ENCODE measurements at regions not wholly inside any gene's neighbourhood (a gene's known extent, or its start where the extent isn't known, plus 50 kb on each side); places are given as distances from the start of the nearest gene placed in this dataset.

DNA sequence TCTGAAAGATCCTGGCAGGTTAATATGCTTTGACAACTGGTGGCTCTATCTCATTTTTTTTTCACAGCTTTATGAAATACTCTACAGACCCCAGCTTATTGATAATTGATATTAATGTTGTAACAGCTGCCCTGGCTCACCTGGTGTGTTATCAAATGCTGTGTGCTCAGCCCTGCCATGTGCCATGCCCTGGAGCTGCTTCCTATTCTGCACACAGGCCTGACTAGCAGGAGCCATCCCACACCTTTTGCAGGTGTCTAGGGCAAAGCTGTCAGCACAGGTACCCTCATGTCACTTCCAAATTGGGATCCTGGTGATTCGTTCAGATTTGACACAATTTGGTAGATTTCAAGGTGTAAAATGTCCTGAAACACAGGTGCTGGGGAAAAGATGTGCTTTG lies 254.6 kb upstream of the MAN1A1 start:
- no peak overlapping the region for H2BK120ac ChIP-seq (ENCODE audit: low read depth, low read length)
- no CpG with 5 or more reads among the region's 1 CpG for WGBS (ENCODE audit: extremely low coverage, insufficient coverage, low lambda C conversion rate)
- no peak overlapping the region for H3K4me2 ChIP-seq (ENCODE audit: low read length)
- no peak overlapping the region for H3K56ac ChIP-seq (ENCODE audit: low read length)
- H3K4me1 ChIP-seq (ENCODE audit: control insufficient read depth, low read depth, low read length), result no peaks in the 10 kb centered on the region
- no peaks in the 10 kb centered on the region for H3K27me3 ChIP-seq (ENCODE audit: insufficient read depth, low read length, poor library complexity)
- H2BK5ac ChIP-seq (ENCODE audit: low read length), result no peak overlapping the region
- H3K4me3 ChIP-seq (ENCODE audit: low read length), result no peak overlapping the region
- no peak for DNase-seq
- H2AK5ac ChIP-seq (ENCODE audit: low read length), result no peak overlapping the region
- no peak overlapping the region for H4K5ac ChIP-seq (ENCODE audit: low read length)
- H3K79me1 ChIP-seq (ENCODE audit: low read length), result no peaks in the 10 kb centered on the region
- no peak overlapping the region for H2BK15ac ChIP-seq (replicated peaks; ENCODE audit: low read depth)
- H3K9ac ChIP-seq (ENCODE audit: low read length), result no peak overlapping the region
- H3K23ac ChIP-seq (ENCODE audit: low read length), result no peak overlapping the region
- H3K4ac ChIP-seq (ENCODE audit: low read depth, low read length), result no peak overlapping the region
- no peak overlapping the region for H3K27ac ChIP-seq (ENCODE audit: low read depth, low read length)
- H3K18ac ChIP-seq (ENCODE audit: low read length), result no peak overlapping the region
- no peaks in the 10 kb centered on the region for H3K36me3 ChIP-seq (ENCODE audit: control insufficient read depth, insufficient read depth, low read length)
- no peaks in the 10 kb centered on the region for H3K79me2 ChIP-seq (ENCODE audit: control insufficient read depth, insufficient read depth, low read length)
- no peak overlapping the region for H4K8ac ChIP-seq (ENCODE audit: low read depth, low read length)

- Histone ChIP-seq H3K79me1 (ENCODE audit: low read length) (no peaks in the 10 kb centered on the region), H3K27ac (ENCODE audit: low read depth, low read length) (no peak overlapping the region), H2BK5ac (ENCODE audit: low read length) (no peak overlapping the region), H3K79me2 (ENCODE audit: control insufficient read depth, insufficient read depth, low read length) (no peaks in the 10 kb centered on the region), H3K27me3 (ENCODE audit: insufficient read depth, low read length, poor library complexity) (no peaks in the 10 kb centered on the region), H4K8ac (ENCODE audit: low read depth, low read length) (no peak overlapping the region), H2BK120ac (ENCODE audit: low read depth, low read length) (no peak overlapping the region), H3K4me2 (ENCODE audit: low read length) (no peak overlapping the region), H3K36me3 (ENCODE audit: control insufficient read depth, insufficient read depth, low read length) (no peaks in the 10 kb centered on the region), H3K4me3 (ENCODE audit: low read length) (no peak overlapping the region), H3K18ac (ENCODE audit: low read length) (no peak overlapping the region), H2AK5ac (ENCODE audit: low read length) (no peak overlapping the region), H2BK15ac (replicated peaks; ENCODE audit: low read depth) (no peak overlapping the region), H3K56ac (ENCODE audit: low read length) (no peak overlapping the region), H3K4ac (ENCODE audit: low read depth, low read length) (no peak overlapping the region), H3K9ac (ENCODE audit: low read length) (no peak overlapping the region), H3K23ac (ENCODE audit: low read length) (no peak overlapping the region), H3K4me1 (ENCODE audit: control insufficient read depth, low read depth, low read length) (no peaks in the 10 kb centered on the region), H4K5ac (ENCODE audit: low read length) (no peak overlapping the region)
- WGBS (ENCODE audit: extremely low coverage, insufficient coverage, low lambda C conversion rate), result no CpG with 5 or more reads among the region's 5 CpGs
- no peak for DNase-seq
Observed at GRCh38 chr6:119603501-119603900, 253.9 kb upstream of the MAN1A1 start.

DNA sequence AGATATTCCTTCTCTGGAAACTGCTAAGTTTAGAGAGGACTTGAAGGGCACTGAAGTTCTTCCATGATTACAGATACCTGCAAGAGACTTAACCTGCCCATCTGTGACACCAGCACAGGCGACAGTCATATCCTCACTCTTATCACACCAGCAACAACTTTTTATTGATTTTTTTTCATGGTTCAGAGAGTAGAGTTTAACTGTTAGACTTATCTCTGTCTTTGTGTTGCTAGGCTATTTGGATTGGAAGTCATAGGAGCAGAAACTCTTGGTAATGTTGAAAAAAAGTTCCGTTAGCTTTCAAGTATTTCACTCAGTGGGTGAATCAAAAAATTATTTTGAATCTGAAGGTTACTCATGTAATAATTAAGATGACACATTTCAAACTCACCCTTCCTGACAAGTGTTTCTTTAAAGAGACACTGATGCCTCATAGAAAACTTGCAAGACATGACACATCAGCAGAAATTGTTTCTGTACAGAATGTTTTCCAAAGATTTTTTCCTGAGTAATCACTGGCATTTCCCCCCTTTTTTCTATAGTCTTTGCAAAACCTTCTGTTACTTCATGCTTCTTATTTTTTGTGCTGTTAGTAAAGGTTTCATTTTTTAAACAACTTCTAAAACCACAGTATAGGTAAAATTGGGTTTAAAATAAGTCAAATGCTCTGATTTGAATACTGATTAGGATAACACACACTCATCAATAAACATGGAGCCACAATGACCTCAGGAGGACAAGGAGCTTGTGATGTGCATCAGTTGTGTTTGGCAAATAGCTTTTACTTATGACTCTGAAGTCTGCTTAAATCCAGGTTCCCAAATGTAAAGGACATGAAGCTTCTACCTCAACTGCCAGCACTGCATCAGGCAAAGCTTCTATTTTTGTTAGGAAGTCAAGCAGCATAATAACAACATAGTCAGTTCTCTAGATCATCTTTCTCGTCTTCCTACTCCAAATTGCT lies 252.9 kb upstream of the MAN1A1 start:
- Histone ChIP-seq H3K27ac (ENCODE audit: low read depth, low read length) (no peak overlapping the region), H2BK120ac (ENCODE audit: low read depth, low read length) (no peak overlapping the region), H2AK5ac (ENCODE audit: low read length) (no peak overlapping the region), H3K4me1 (ENCODE audit: control insufficient read depth, low read depth, low read length) (no peaks in the 10 kb centered on the region), H3K4ac (ENCODE audit: low read depth, low read length) (no peak overlapping the region), H3K27me3 (ENCODE audit: insufficient read depth, low read length, poor library complexity) (no peaks in the 10 kb centered on the region), H2BK15ac (replicated peaks; ENCODE audit: low read depth) (no peak overlapping the region), H3K56ac (ENCODE audit: low read length) (no peak overlapping the region), H3K4me2 (ENCODE audit: low read length) (no peak overlapping the region), H3K79me1 (ENCODE audit: low read length) (no peaks in the 10 kb centered on the region), H3K4me3 (ENCODE audit: low read length) (no peak overlapping the region), H4K8ac (ENCODE audit: low read depth, low read length) (no peak overlapping the region), H2BK5ac (ENCODE audit: low read length) (no peak overlapping the region), H3K79me2 (ENCODE audit: control insufficient read depth, insufficient read depth, low read length) (no peaks in the 10 kb centered on the region), H3K9ac (ENCODE audit: low read length) (no peak overlapping the region), H3K18ac (ENCODE audit: low read length) (no peak overlapping the region), H3K36me3 (ENCODE audit: control insufficient read depth, insufficient read depth, low read length) (no peaks in the 10 kb centered on the region), H3K23ac (ENCODE audit: low read length) (no peak overlapping the region), H4K5ac (ENCODE audit: low read length) (no peak overlapping the region)
- WGBS (ENCODE audit: extremely low coverage, insufficient coverage, low lambda C conversion rate), result no CpG with 5 or more reads among the region's 3 CpGs
- no peak for DNase-seq

DNA sequence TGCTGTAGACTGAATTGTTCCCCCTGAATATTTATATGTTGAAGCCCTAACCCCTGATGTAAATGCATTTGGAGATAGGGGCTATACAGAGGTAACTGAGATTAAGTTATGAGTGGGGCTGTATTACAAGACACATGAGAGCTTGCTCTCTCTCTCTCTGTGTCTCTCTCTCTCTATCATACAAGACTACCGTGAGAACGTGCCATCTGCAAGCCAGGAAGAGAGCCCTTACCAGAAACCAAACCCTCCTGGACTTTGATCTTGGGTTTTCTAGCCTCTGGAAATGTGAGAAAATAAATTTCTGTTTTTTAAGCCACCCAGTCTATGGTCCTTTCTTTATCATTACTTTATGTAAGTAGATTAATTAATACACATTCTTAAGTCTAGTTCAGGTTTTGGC lies 249.3 kb upstream of the MAN1A1 start:
- no peaks in the 10 kb centered on the region for H3K79me2 ChIP-seq (ENCODE audit: control insufficient read depth, insufficient read depth, low read length)
- H3K27me3 ChIP-seq (ENCODE audit: insufficient read depth, low read length, poor library complexity), result no peaks in the 10 kb centered on the region
- no peak overlapping the region for H3K18ac ChIP-seq (ENCODE audit: low read length)
- no peak overlapping the region for H2BK5ac ChIP-seq (ENCODE audit: low read length)
- H3K4ac ChIP-seq (ENCODE audit: low read depth, low read length), result no peak overlapping the region
- no CpG with 5 or more reads among the region's 2 CpGs for WGBS (ENCODE audit: extremely low coverage, insufficient coverage, low lambda C conversion rate)
- no peak overlapping the region for H3K56ac ChIP-seq (ENCODE audit: low read length)
- no peak overlapping the region for H2BK120ac ChIP-seq (ENCODE audit: low read depth, low read length)
- H4K8ac ChIP-seq (ENCODE audit: low read depth, low read length), result no peak overlapping the region
- no peaks in the 10 kb centered on the region for H3K79me1 ChIP-seq (ENCODE audit: low read length)
- H3K4me3 ChIP-seq (ENCODE audit: low read length), result no peak overlapping the region
- H3K36me3 ChIP-seq (ENCODE audit: control insufficient read depth, insufficient read depth, low read length), result no peaks in the 10 kb centered on the region
- no peaks in the 10 kb centered on the region for H3K4me1 ChIP-seq (ENCODE audit: control insufficient read depth, low read depth, low read length)
- no peak overlapping the region for H2BK15ac ChIP-seq (replicated peaks; ENCODE audit: low read depth)
- H2AK5ac ChIP-seq (ENCODE audit: low read length), result no peak overlapping the region
- H3K27ac ChIP-seq (ENCODE audit: low read depth, low read length), result no peak overlapping the region
- H3K9ac ChIP-seq (ENCODE audit: low read length), result no peak overlapping the region
- H4K5ac ChIP-seq (ENCODE audit: low read length), result no peak overlapping the region
- H3K23ac ChIP-seq (ENCODE audit: low read length), result no peak overlapping the region
- no peak for DNase-seq
- H3K4me2 ChIP-seq (ENCODE audit: low read length), result no peak overlapping the region

- H2BK15ac ChIP-seq (replicated peaks; ENCODE audit: low read depth), result no peak overlapping the region
- no peak overlapping the region for H2BK5ac ChIP-seq (ENCODE audit: low read length)
Observed at GRCh38 chr6:119594907-119595306, 245.3 kb upstream of the MAN1A1 start.

DNA sequence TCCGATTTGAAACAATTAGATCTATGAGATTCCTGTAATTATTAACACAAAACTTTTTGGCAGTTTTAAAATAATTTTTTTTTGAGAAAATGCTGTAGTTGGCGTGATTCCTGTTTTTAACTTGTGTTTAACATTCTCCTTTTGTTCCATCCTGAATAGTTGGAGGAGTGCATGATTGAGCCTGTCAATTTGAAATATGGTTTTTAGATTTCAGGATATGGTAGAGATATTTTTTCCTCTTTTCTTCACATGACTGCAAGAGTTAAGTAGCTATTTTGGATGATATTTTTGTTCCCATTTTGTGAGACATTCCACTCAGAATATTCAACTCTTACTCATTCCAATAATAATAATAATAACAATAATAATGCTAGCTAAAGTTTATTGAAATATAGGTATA lies 241.7 kb upstream of the MAN1A1 start:
- no peak overlapping the region for H3K23ac ChIP-seq (ENCODE audit: low read length)

More at GRCh38 chr6:119594907-119595306, 245.3 kb upstream of the MAN1A1 start:
- no peaks in the 10 kb centered on the region for H3K36me3 ChIP-seq (ENCODE audit: control insufficient read depth, insufficient read depth, low read length)
- no peaks in the 10 kb centered on the region for H3K4me1 ChIP-seq (ENCODE audit: control insufficient read depth, low read depth, low read length)
- H3K4me3 ChIP-seq (ENCODE audit: low read length), result no peak overlapping the region
- H3K23ac ChIP-seq (ENCODE audit: low read length), result no peak overlapping the region
- H2AK5ac ChIP-seq (ENCODE audit: low read length), result no peak overlapping the region
- DNase-seq, result no peak
- no peak overlapping the region for H2BK120ac ChIP-seq (ENCODE audit: low read depth, low read length)
- H3K4me2 ChIP-seq (ENCODE audit: low read length), result no peak overlapping the region
- H3K4ac ChIP-seq (ENCODE audit: low read depth, low read length), result no peak overlapping the region
- no peaks in the 10 kb centered on the region for H3K27me3 ChIP-seq (ENCODE audit: insufficient read depth, low read length, poor library complexity)
- H3K79me2 ChIP-seq (ENCODE audit: control insufficient read depth, insufficient read depth, low read length), result no peaks in the 10 kb centered on the region
- no peak overlapping the region for H3K9ac ChIP-seq (ENCODE audit: low read length)
- H3K18ac ChIP-seq (ENCODE audit: low read length), result no peak overlapping the region
- no peak overlapping the region for H4K5ac ChIP-seq (ENCODE audit: low read length)
- H3K56ac ChIP-seq (ENCODE audit: low read length), result no peak overlapping the region
- H3K27ac ChIP-seq (ENCODE audit: low read depth, low read length), result no peak overlapping the region
- H4K8ac ChIP-seq (ENCODE audit: low read depth, low read length), result no peak overlapping the region
- H3K79me1 ChIP-seq (ENCODE audit: low read length), result no peaks in the 10 kb centered on the region

More for the DNA sequence above, 241.7 kb upstream of the MAN1A1 start:
- Histone ChIP-seq H2BK5ac (ENCODE audit: low read length) (no peak overlapping the region), H3K4me2 (ENCODE audit: low read length) (no peak overlapping the region), H2BK120ac (ENCODE audit: low read depth, low read length) (no peak overlapping the region), H3K27ac (ENCODE audit: low read depth, low read length) (no peak overlapping the region), H2AK5ac (ENCODE audit: low read length) (no peak overlapping the region), H3K56ac (ENCODE audit: low read length) (no peak overlapping the region), H3K27me3 (ENCODE audit: insufficient read depth, low read length, poor library complexity) (no peaks in the 10 kb centered on the region), H3K4me1 (ENCODE audit: control insufficient read depth, low read depth, low read length) (no peaks in the 10 kb centered on the region), H3K79me2 (ENCODE audit: control insufficient read depth, insufficient read depth, low read length) (no peaks in the 10 kb centered on the region), H3K79me1 (ENCODE audit: low read length) (no peaks in the 10 kb centered on the region), H2BK15ac (replicated peaks; ENCODE audit: low read depth) (no peak overlapping the region), H3K4ac (ENCODE audit: low read depth, low read length) (no peak overlapping the region), H3K36me3 (ENCODE audit: control insufficient read depth, insufficient read depth, low read length) (no peaks in the 10 kb centered on the region), H3K9ac (ENCODE audit: low read length) (no peak overlapping the region), H3K4me3 (ENCODE audit: low read length) (no peak overlapping the region), H4K8ac (ENCODE audit: low read depth, low read length) (no peak overlapping the region), H4K5ac (ENCODE audit: low read length) (no peak overlapping the region), H3K18ac (ENCODE audit: low read length) (no peak overlapping the region)
- no peak for DNase-seq
- WGBS (ENCODE audit: extremely low coverage, insufficient coverage, low lambda C conversion rate), result no CpG with 5 or more reads among the region's 2 CpGs

Measured in mesendoderm (in vitro differentiated cells).